Caco-2 (cell line): ENCODE measurements at regions not wholly inside any gene's neighbourhood (a gene's known extent, or its start where the extent isn't known, plus 50 kb on each side); places are given as distances from the start of the nearest gene placed in this dataset.

Experiments
- BruUV-seq: library from RNA; stranded (reverse); fragments of 400-500 nt; replicated peaks from 2 replicates; lab custom pipeline; 2021; lab: Mats Ljungman, UMichigan
- CTCF ChIA-PET: fragments of 300-600 bp; sonication (Branson Sonifier 250); formaldehyde crosslinking; loops from one replicate; lab custom pipeline; 2022; ENCODE audit warnings: antibody characterized with exemption; lab: Charles Lee
- POLR2A ChIA-PET: fragments of 300-600 bp; sonication (Branson Sonifier 250); formaldehyde crosslinking; loops from one replicate; lab custom pipeline; 2022; ENCODE audit warnings: antibody characterized with exemption; lab: Charles Lee
- DNase-seq, 2 experiments: peaks; one replicate each; pipeline versions ENCODE4 v3.0.0 to v3.0.0-alpha.2; 2020 to 2022
- H3K27me3 ChIP-seq: replicated peaks from 2 replicates; pipeline ENCODE4 v1.6.0; 2011; ENCODE audit warnings: low read length; ENCODE audit not compliant: control insufficient read depth, insufficient read depth
- H3K36me3 ChIP-seq: 2 replicates; pipeline ENCODE4 v1.5.1; 2011; ENCODE audit warnings: low read length; ENCODE audit not compliant: control insufficient read depth, insufficient read depth
- H3K4me1 ChIP-seq: fragments of 250-450 bp; sonication (Bioruptor Pico); 2 replicates; pipeline ENCODE4 v1.5.1; 2020; ENCODE audit warnings: mild to moderate bottlenecking
- H3K4me3 ChIP-seq: 2 replicates; pipeline ENCODE4 v1.5.1; 2011; ENCODE audit warnings: low read depth, mild to moderate bottlenecking, control low read depth, low read length
- H3K9me3 ChIP-seq: fragments of 250-450 bp; sonication (Bioruptor Pico); 2 replicates; pipeline ENCODE4 v1.5.1; 2020; ENCODE audit warnings: mild to moderate bottlenecking, moderate library complexity
- H3K27ac Mint-ChIP-seq: one replicate; pipeline ENCODE4 v1.8.0; 2022; ENCODE audit warnings: mixed read lengths; ENCODE audit not compliant: unreplicated experiment
- H3K27me3 Mint-ChIP-seq: one replicate; pipeline ENCODE4 v1.8.0; 2022; ENCODE audit warnings: mixed read lengths; ENCODE audit not compliant: insufficient read depth, unreplicated experiment
- H3K36me3 Mint-ChIP-seq: one replicate; pipeline ENCODE4 v1.8.0; 2022; ENCODE audit warnings: mild to moderate bottlenecking, mixed read lengths; ENCODE audit not compliant: insufficient read depth, unreplicated experiment
- H3K4me1 Mint-ChIP-seq: one replicate; pipeline ENCODE4 v1.8.0; 2022; ENCODE audit warnings: low read depth, mixed read lengths; ENCODE audit not compliant: unreplicated experiment
- H3K4me3 Mint-ChIP-seq: one replicate; pipeline ENCODE4 v1.8.0; 2022; ENCODE audit warnings: mild to moderate bottlenecking, moderate library complexity, mixed read lengths; ENCODE audit not compliant: unreplicated experiment
- H3K9me3 Mint-ChIP-seq: one replicate; pipeline ENCODE4 v1.8.0; 2022; ENCODE audit warnings: mixed read lengths; ENCODE audit not compliant: unreplicated experiment
- CTCF ChIP-seq, 2 experiments: fragments of 200-600 bp in 1 of 2; IDR thresholded peaks; 1 replicate in 1 of 2; 2 replicates in 1 of 2; pipeline versions ENCODE4 v1.5.1 to v1.8.0; 2011 to 2022; ENCODE audit warnings: antibody characterized with exemption in 1 of 2, control low read depth in 1 of 2, inconsistent platforms in 1 of 2, low read depth in 1 of 2, low read length in 1 of 2, mild to moderate bottlenecking in 1 of 2, moderate library complexity in 1 of 2; ENCODE audit not compliant: insufficient read depth in 1 of 2, severe bottlenecking in 1 of 2, unreplicated experiment in 1 of 2
- intact Hi-C: fragments of 100-400 bp; cut with micrococcal nuclease; formaldehyde crosslinking; loops from one replicate; pipeline ENCODE4 v1.10.0; 2022; ENCODE audit not compliant: unreplicated experiment

GRCh38 chr6:80976336-80976735 is 776.1 kb downstream of the TENT5A start:
- H3K4me1 ChIP-seq, result no peaks in the 10 kb centered on the region
- intact Hi-C loops, result no loop called here
- Mint-ChIP-seq H3K27ac (no peak overlapping the region), H3K36me3 (no peaks in the 10 kb centered on the region), H3K9me3 (peaks cover 5% of the 10 kb centered on the region), H3K4me3 (no peak overlapping the region), H3K27me3 (peaks cover 3% of the 10 kb centered on the region), H3K4me1 (no peaks in the 10 kb centered on the region)
- TF ChIP-seq CTCF (IDR thresholded peaks at IDR 0.05; ENCODE audit: insufficient read depth in 1 of 2, low read depth in 1 of 2, low read length in 1 of 2, severe bottlenecking in 1 of 2, unreplicated experiment in 1 of 2), result no peak
- ChIA-PET POLR2A (no interaction called here), CTCF (no interaction called here)
- DNase-seq, result no peak
- no peak overlapping the region for H3K4me3 ChIP-seq
- H3K9me3 ChIP-seq, result no peaks in the 10 kb centered on the region
- no TSS peak for BruUV-seq
- H3K36me3 ChIP-seq, result no peaks in the 10 kb centered on the region
- no peaks in the 10 kb centered on the region for H3K27me3 ChIP-seq

GRCh38 chr6:80974579-80974978 is 777.9 kb downstream of the TENT5A start:
- Mint-ChIP-seq H3K27ac (no peak overlapping the region), H3K4me3 (no peak overlapping the region)
- no peaks in the 10 kb centered on the region for H3K27me3 ChIP-seq

GRCh38 chr6:80969439-80969838 is 783.0 kb downstream of the TENT5A start:
- no peaks in the 10 kb centered on the region for H3K4me1 Mint-ChIP-seq
- CTCF ChIA-PET, result no interaction called here

More at GRCh38 chr6:80974579-80974978, 777.9 kb downstream of the TENT5A start:
- ChIA-PET POLR2A (no interaction called here), CTCF (no interaction called here)
- Histone ChIP-seq H3K36me3 (no peaks in the 10 kb centered on the region), H3K4me3 (no peak overlapping the region), H3K9me3 (no peaks in the 10 kb centered on the region), H3K4me1 (no peaks in the 10 kb centered on the region)
- H3K27me3 Mint-ChIP-seq, result peaks cover 3% of the 10 kb centered on the region
- H3K9me3 Mint-ChIP-seq, result no peaks in the 10 kb centered on the region
- no peaks in the 10 kb centered on the region for H3K36me3 Mint-ChIP-seq
- DNase-seq, result no peak
- intact Hi-C loops, result no loop called here
- H3K4me1 Mint-ChIP-seq, result no peaks in the 10 kb centered on the region
- BruUV-seq, result no TSS peak
- TF ChIP-seq CTCF (IDR thresholded peaks at IDR 0.05; ENCODE audit: insufficient read depth in 1 of 2, low read depth in 1 of 2, low read length in 1 of 2, severe bottlenecking in 1 of 2, unreplicated experiment in 1 of 2), result no peak

More at GRCh38 chr6:80969439-80969838, 783.0 kb downstream of the TENT5A start:
- Mint-ChIP-seq H3K27me3 (peaks cover 5% of the 10 kb centered on the region), H3K36me3 (no peaks in the 10 kb centered on the region), H3K4me3 (no peak overlapping the region), H3K9me3 (no peaks in the 10 kb centered on the region), H3K27ac (no peak overlapping the region)
- Histone ChIP-seq H3K4me3 (no peak overlapping the region), H3K27me3 (no peaks in the 10 kb centered on the region), H3K9me3 (no peaks in the 10 kb centered on the region), H3K36me3 (no peaks in the 10 kb centered on the region), H3K4me1 (no peaks in the 10 kb centered on the region)
- no peak for TF ChIP-seq CTCF (IDR thresholded peaks at IDR 0.05; ENCODE audit: insufficient read depth in 1 of 2, low read depth in 1 of 2, low read length in 1 of 2, severe bottlenecking in 1 of 2, unreplicated experiment in 1 of 2)
- DNase-seq, result no peak
- BruUV-seq, result no TSS peak
- POLR2A ChIA-PET, result no interaction called here
- intact Hi-C loops, result no loop called here
